Activated T-cell treated with anti-CD3 and anti-CD28 coated beads, Interleukin-2, amount 50 U/mL, for 1 hour (primary cell): ENCODE measurements at regions not wholly inside any gene's neighbourhood (a gene's known extent, or its start where the extent isn't known, plus 50 kb on each side); places are given as distances from the start of the nearest gene placed in this dataset.
A peak's percentile ranks its signal among the peaks of the same experiment; 100 is the strongest.
"Not testable (repeated sequence)": the region's sequence is repeated elsewhere in the genome, so short reads cannot be mapped to it uniquely, and the experiment has no call there.

Experiments
- DNase-seq: peaks from one replicate; pipeline ENCODE4 v3.0.0-alpha.2; 2020

- no peak for DNase-seq
Measured at GRCh38 chr19:30066781-30067759, 125.0 kb downstream of the URI1 start.

GRCh38 chr19:30067956-30068506 lies 126.0 kb downstream of the URI1 start:
- DNase-seq = not testable (repeated sequence)

- no peak for DNase-seq
Measured at GRCh38 chr19:30068528-30069395, 126.7 kb downstream of the URI1 start.

- peak; percentile 2 for DNase-seq
Measured at GRCh38 chr19:30069535-30070197, 127.6 kb downstream of the URI1 start.

GRCh38 chr19:30070198-30070967 lies 128.3 kb downstream of the URI1 start:
- peak; percentile 4 for DNase-seq

- DNase-seq = peak; percentile 10
Measured at GRCh38 chr19:30070968-30071632, 129.1 kb downstream of the URI1 start.

GRCh38 chr19:30071871-30072270 lies 129.8 kb downstream of the URI1 start:
- peak; percentile 11 for DNase-seq

GRCh38 chr19:30073152-30074000 lies 131.3 kb downstream of the URI1 start:
- no peak for DNase-seq

- no peak for DNase-seq
Measured at GRCh38 chr19:30074096-30074495, 132.1 kb downstream of the URI1 start.

- peak; percentile 1 for DNase-seq
Measured at GRCh38 chr19:30074741-30075715, 133.0 kb downstream of the URI1 start.

GRCh38 chr19:30076101-30076551 lies 134.1 kb downstream of the URI1 start:
- peak; percentile 5 for DNase-seq

- peak; percentile 8 for DNase-seq
Measured at GRCh38 chr19:30076751-30077670, 135.0 kb downstream of the URI1 start.

GRCh38 chr19:30077851-30078355 lies 135.9 kb downstream of the URI1 start:
- peak; percentile 8 for DNase-seq

GRCh38 chr19:30078381-30078910 lies 136.4 kb downstream of the URI1 start:
- peak; percentile 2 for DNase-seq

GRCh38 chr19:30079200-30079599 lies 137.2 kb downstream of the URI1 start:
- no peak for DNase-seq

GRCh38 chr19:30082168-30082567 lies 140.1 kb downstream of the URI1 start:
- DNase-seq = no peak

GRCh38 chr19:30082611-30083010 lies 140.6 kb downstream of the URI1 start:
- no peak for DNase-seq
